ENCODE measurements at regions not wholly inside any gene's neighbourhood (a gene's known extent, or its start where the extent isn't known, plus 50 kb on each side); places are given as distances from the start of the nearest gene placed in this dataset.

- H3K27ac ChIP-seq (ENCODE audit: low read depth, low read length) = peak overlapping the region; percentile 86
- H3K79me2 ChIP-seq (ENCODE audit: insufficient read depth, low read length) = no peaks in the 10 kb centered on the region
- DNase-seq (ENCODE audit: insufficient read length, low spot score, missing footprints) = peak; percentile 44
- peak overlapping the region; percentile 54 for H3K4me2 ChIP-seq (ENCODE audit: insufficient read depth, low read length)
- H3K4me1 ChIP-seq (ENCODE audit: insufficient read depth, low read length) = peaks cover 55% of the 10 kb centered on the region
- no peaks in the 10 kb centered on the region for H3K9me3 ChIP-seq (ENCODE audit: low read depth, low read length)
- no peak overlapping the region for H3K4me3 ChIP-seq (ENCODE audit: insufficient read depth, low read length)
- H4K20me1 ChIP-seq (ENCODE audit: insufficient read depth, low read length) = no peaks in the 10 kb centered on the region
- no peaks in the 10 kb centered on the region for H3K27me3 ChIP-seq (ENCODE audit: insufficient read depth, low read length)
- TF ChIP-seq CTCF (IDR thresholded peaks at IDR 0.05; ENCODE audit: extremely low read depth, low read depth, low read length) = no peak
- H2AFZ ChIP-seq (ENCODE audit: low read length) = peak overlapping the region; percentile 7
- no peaks in the 10 kb centered on the region for H3K36me3 ChIP-seq (ENCODE audit: insufficient read depth, low read length)
Observed at GRCh38 chr18:6624661-6625311, 104.7 kb upstream of the ARHGAP28 start.

GRCh38 chr18:6625481-6625880 lies 104.0 kb upstream of the ARHGAP28 start:
- no peaks in the 10 kb centered on the region for H3K36me3 ChIP-seq (ENCODE audit: insufficient read depth, low read length)
- H3K27me3 ChIP-seq (ENCODE audit: insufficient read depth, low read length) = no peaks in the 10 kb centered on the region
- H3K4me3 ChIP-seq (ENCODE audit: insufficient read depth, low read length) = no peak overlapping the region
- no peaks in the 10 kb centered on the region for H3K79me2 ChIP-seq (ENCODE audit: insufficient read depth, low read length)
- H3K4me2 ChIP-seq (ENCODE audit: insufficient read depth, low read length) = no peak overlapping the region
- no peaks in the 10 kb centered on the region for H4K20me1 ChIP-seq (ENCODE audit: insufficient read depth, low read length)
- peak overlapping the region; percentile 86 for H3K27ac ChIP-seq (ENCODE audit: low read depth, low read length)
- DNase-seq (ENCODE audit: insufficient read length, low spot score, missing footprints) = no peak
- H3K9me3 ChIP-seq (ENCODE audit: low read depth, low read length) = no peaks in the 10 kb centered on the region
- H3K4me1 ChIP-seq (ENCODE audit: insufficient read depth, low read length) = peaks cover 58% of the 10 kb centered on the region
- no peak for TF ChIP-seq CTCF (IDR thresholded peaks at IDR 0.05; ENCODE audit: extremely low read depth, low read depth, low read length)
- peak overlapping the region; percentile 22 for H2AFZ ChIP-seq (ENCODE audit: low read length)

- Histone ChIP-seq H3K79me2 (ENCODE audit: insufficient read depth, low read length) (no peaks in the 10 kb centered on the region), H3K27me3 (ENCODE audit: insufficient read depth, low read length) (no peaks in the 10 kb centered on the region), H3K9me3 (ENCODE audit: low read depth, low read length) (no peaks in the 10 kb centered on the region), H3K27ac (ENCODE audit: low read depth, low read length) (peak overlapping the region; percentile 89), H3K4me2 (ENCODE audit: insufficient read depth, low read length) (no peak overlapping the region), H4K20me1 (ENCODE audit: insufficient read depth, low read length) (no peaks in the 10 kb centered on the region), H3K4me1 (ENCODE audit: insufficient read depth, low read length) (peaks cover 58% of the 10 kb centered on the region), H2AFZ (ENCODE audit: low read length) (no peak overlapping the region), H3K36me3 (ENCODE audit: insufficient read depth, low read length) (no peaks in the 10 kb centered on the region), H3K4me3 (ENCODE audit: insufficient read depth, low read length) (no peak overlapping the region)
- DNase-seq (ENCODE audit: insufficient read length, low spot score, missing footprints) = no peak
- no peak for TF ChIP-seq CTCF (IDR thresholded peaks at IDR 0.05; ENCODE audit: extremely low read depth, low read depth, low read length)
Observed at GRCh38 chr18:6626457-6626856, 103.1 kb upstream of the ARHGAP28 start.

- Histone ChIP-seq H3K4me3 (ENCODE audit: insufficient read depth, low read length) (no peak overlapping the region), H3K4me1 (ENCODE audit: insufficient read depth, low read length) (peaks cover 58% of the 10 kb centered on the region), H3K9me3 (ENCODE audit: low read depth, low read length) (no peaks in the 10 kb centered on the region), H4K20me1 (ENCODE audit: insufficient read depth, low read length) (no peaks in the 10 kb centered on the region), H3K27me3 (ENCODE audit: insufficient read depth, low read length) (no peaks in the 10 kb centered on the region), H3K4me2 (ENCODE audit: insufficient read depth, low read length) (peak overlapping the region; percentile 21), H3K79me2 (ENCODE audit: insufficient read depth, low read length) (no peaks in the 10 kb centered on the region), H3K27ac (ENCODE audit: low read depth, low read length) (peak overlapping the region; percentile 89), H3K36me3 (ENCODE audit: insufficient read depth, low read length) (no peaks in the 10 kb centered on the region), H2AFZ (ENCODE audit: low read length) (no peak overlapping the region)
- no peak for TF ChIP-seq CTCF (IDR thresholded peaks at IDR 0.05; ENCODE audit: extremely low read depth, low read depth, low read length)
- DNase-seq (ENCODE audit: insufficient read length, low spot score, missing footprints) = no peak
Observed at GRCh38 chr18:6627645-6628044, 101.9 kb upstream of the ARHGAP28 start.
